GM23338 (cell line): ENCODE measurements at regions not wholly inside any gene's neighbourhood (a gene's known extent, or its start where the extent isn't known, plus 50 kb on each side); places are given as distances from the start of the nearest gene placed in this dataset.

ENCODE experiments used
- CREB1 ChIP-seq: fragments of 250-450 bp; sonication (Bioruptor Pico); IDR thresholded peaks from 2 replicates; pipeline ENCODE4 v1.5.0; 2020; ENCODE audit warnings: low read depth, mild to moderate bottlenecking, moderate library complexity
- ETS1 ChIP-seq: IDR thresholded peaks from 2 replicates; pipeline ENCODE4 v1.6.1; 2016; ENCODE audit warnings: antibody characterized with exemption
- EZH2 ChIP-seq: fragments of 200-600 bp; sonication (generic); IDR thresholded peaks from one replicate; pipeline ENCODE4 v1.8.0; 2017; ENCODE audit warnings: antibody characterized with exemption, mild to moderate bottlenecking, low read depth; ENCODE audit not compliant: unreplicated experiment
- POLR2AphosphoS5 ChIP-seq: IDR thresholded peaks from 2 replicates; pipeline ENCODE4 v1.6.1; 2016; ENCODE audit warnings: antibody characterized with exemption, low read depth
- REST ChIP-seq: IDR thresholded peaks from one replicate; pipeline ENCODE4 v1.6.1; 2018; ENCODE audit warnings: antibody characterized with exemption; ENCODE audit not compliant: unreplicated experiment
- TF ChIP-seq, protein P1 (sequence below), 2 experiments: fragments of 200-600 bp in 1 of 2; sonication (generic) in 1 of 2; conservative IDR thresholded peaks; 2 replicates each; pipeline versions ENCODE4 v1.5.1 to v1.6.1; 2016 to 2017; ENCODE audit warnings: antibody characterized with exemption in 2 of 2, low read depth in 2 of 2, mild to moderate bottlenecking in 2 of 2, moderate library complexity in 1 of 2

DNA sequence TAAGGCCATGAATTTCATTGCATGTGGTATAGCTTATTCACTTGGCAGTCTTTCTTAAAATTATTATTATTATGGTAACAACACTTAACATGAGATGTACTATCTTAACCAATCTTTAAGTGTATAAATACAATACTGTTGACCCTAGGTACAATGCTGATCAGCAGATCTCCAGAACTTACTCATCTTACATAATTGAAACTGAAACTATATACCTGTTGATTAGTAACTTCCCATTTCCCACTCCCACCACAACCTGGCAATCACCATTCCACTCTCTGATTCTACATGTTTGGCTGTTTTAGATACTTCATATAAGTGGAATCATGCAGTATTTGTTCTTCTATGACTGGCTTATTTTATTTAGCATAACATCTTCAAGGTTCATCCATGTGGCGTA lies 150.2 kb upstream of the POU2AF2 start:
- TF ChIP-seq, protein P1, sequence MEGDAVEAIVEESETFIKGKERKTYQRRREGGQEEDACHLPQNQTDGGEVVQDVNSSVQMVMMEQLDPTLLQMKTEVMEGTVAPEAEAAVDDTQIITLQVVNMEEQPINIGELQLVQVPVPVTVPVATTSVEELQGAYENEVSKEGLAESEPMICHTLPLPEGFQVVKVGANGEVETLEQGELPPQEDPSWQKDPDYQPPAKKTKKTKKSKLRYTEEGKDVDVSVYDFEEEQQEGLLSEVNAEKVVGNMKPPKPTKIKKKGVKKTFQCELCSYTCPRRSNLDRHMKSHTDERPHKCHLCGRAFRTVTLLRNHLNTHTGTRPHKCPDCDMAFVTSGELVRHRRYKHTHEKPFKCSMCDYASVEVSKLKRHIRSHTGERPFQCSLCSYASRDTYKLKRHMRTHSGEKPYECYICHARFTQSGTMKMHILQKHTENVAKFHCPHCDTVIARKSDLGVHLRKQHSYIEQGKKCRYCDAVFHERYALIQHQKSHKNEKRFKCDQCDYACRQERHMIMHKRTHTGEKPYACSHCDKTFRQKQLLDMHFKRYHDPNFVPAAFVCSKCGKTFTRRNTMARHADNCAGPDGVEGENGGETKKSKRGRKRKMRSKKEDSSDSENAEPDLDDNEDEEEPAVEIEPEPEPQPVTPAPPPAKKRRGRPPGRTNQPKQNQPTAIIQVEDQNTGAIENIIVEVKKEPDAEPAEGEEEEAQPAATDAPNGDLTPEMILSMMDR (conservative IDR thresholded peaks at IDR 0.05; ENCODE audit: low read depth in 2 of 2) = no peak
- TF ChIP-seq EZH2 = no peak
- TF ChIP-seq POLR2AphosphoS5 = no peak
- no peak for TF ChIP-seq ETS1
- no peak for TF ChIP-seq REST
- no peak for TF ChIP-seq CREB1 (CRISPR knock-in tag)
